Mesodermal cell (in vitro differentiated cells): ENCODE measurements at regions not wholly inside any gene's neighbourhood (a gene's known extent, or its start where the extent isn't known, plus 50 kb on each side); places are given as distances from the start of the nearest gene placed in this dataset.
A peak's percentile ranks its signal among the peaks of the same experiment; 100 is the strongest.

Experiments used
- H3K27ac ChIP-seq: 2 replicates; pipeline ENCODE4 v1.7.0; 2013; ENCODE audit warnings: mild to moderate bottlenecking, low read depth, low read length, moderate library complexity; ENCODE audit not compliant: severe bottlenecking
- H3K36me3 ChIP-seq: 2 replicates; pipeline ENCODE4 v1.7.1; 2013; ENCODE audit warnings: mild to moderate bottlenecking, low read length, moderate library complexity; ENCODE audit not compliant: control insufficient read depth, insufficient read depth
- H3K4me1 ChIP-seq: one replicate; pipeline ENCODE4 v1.7.1; 2013; ENCODE audit warnings: mild to moderate bottlenecking, low read length; ENCODE audit not compliant: insufficient read depth, control insufficient read depth, poor library complexity, severe bottlenecking
- H3K4me3 ChIP-seq: 2 replicates; pipeline ENCODE4 v1.7.0; 2013; ENCODE audit warnings: low read length, control low read depth, mild to moderate bottlenecking; ENCODE audit not compliant: insufficient read depth, poor library complexity, severe bottlenecking; ENCODE audit errors: extremely low read depth
- H3K9me3 ChIP-seq: 2 replicates; pipeline ENCODE4 v1.7.1; 2013; ENCODE audit warnings: mild to moderate bottlenecking, low read length, moderate library complexity; ENCODE audit not compliant: control insufficient read depth
- WGBS, 2 experiments: methylation state at CpG; one replicate each; pipeline ENCODE4 v1.1.5; 2013; ENCODE audit warnings: missing lambda C conversion rate in 2 of 2; ENCODE audit not compliant: insufficient coverage in 2 of 2; 5-methylcytosine and 5-hydroxymethylcytosine counted together

GRCh38 chr21:33121715-33122475 is 52.0 kb downstream of the OLIG1 start:
- Histone ChIP-seq H3K36me3 (no peaks in the 10 kb centered on the region), H3K4me1 (no peaks in the 10 kb centered on the region), H3K27ac (no peak overlapping the region), H3K4me3 (no peak overlapping the region), H3K9me3 (no peaks in the 10 kb centered on the region)
- WGBS, 2 experiments: 89 to 91% methylated on average over 8 to 12 of the region's 13 CpGs

DNA sequence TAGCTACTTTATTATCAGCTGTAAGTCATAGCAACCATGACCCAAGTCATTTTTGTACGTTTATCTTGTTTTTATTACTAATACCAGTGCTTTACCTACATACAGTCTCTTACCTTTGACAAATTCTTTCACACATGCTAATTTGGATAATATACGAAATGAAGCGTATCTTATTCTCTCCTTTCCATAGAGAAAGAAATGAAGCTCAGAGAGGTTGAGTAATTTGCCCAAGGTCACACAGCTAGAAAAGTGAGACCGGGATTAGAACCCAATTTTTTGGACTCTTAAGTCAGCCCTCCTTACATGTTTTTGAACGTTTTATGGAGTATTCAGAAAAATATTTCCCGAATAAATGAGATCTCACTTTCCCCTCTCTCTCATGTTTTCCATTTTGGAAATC is 52.6 kb downstream of the OLIG1 start:
- Histone ChIP-seq H3K9me3 (no peaks in the 10 kb centered on the region), H3K36me3 (no peaks in the 10 kb centered on the region), H3K4me3 (no peak overlapping the region), H3K4me1 (no peaks in the 10 kb centered on the region), H3K27ac (no peak overlapping the region)
- WGBS, 2 experiments: 90 to 100% methylated on average over 3 to 5 of the region's 6 CpGs

DNA sequence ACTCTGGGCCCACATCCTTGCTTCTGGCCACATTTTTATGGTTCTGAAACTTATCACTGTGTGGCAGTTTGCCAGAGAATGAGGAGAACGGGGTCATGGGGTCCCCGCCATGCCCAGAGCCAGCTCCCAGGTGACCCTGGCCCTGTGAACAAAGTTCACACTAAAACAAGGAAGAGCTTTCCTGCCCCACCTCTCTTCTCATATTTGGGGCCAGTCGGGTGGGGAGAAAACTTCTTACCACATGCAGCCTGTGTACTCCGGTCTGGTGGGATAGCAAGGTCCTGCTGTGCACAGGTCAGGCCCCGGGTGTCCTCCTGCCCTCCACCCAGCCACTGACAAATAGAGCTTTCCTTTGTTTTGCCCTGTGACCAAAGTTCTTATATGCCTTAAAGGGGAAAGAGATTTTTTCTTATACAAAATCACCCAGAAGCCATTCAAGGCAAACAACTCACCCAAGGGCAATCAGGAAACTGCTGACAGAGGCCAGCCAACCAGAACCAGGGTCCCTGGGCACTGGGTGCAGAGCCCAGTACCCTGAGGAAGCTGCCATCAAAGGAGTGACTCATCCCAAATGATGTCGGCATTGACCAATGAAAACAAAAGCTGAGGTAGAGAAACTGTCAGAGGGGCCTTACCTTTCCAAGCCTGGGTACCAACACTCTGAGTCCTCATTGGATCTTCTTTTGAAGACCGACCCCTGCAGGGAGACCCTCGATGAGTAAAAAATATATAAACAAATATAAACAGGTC is 53.6 kb downstream of the OLIG1 start:
- Histone ChIP-seq H3K36me3 (no peaks in the 10 kb centered on the region), H3K4me3 (no peak overlapping the region), H3K9me3 (no peaks in the 10 kb centered on the region), H3K27ac (no peak overlapping the region), H3K4me1 (no peaks in the 10 kb centered on the region)
- 72 to 87% methylated on average over 3 to 6 of the region's 8 CpGs for WGBS, 2 experiments

- Histone ChIP-seq H3K9me3 (no peaks in the 10 kb centered on the region), H3K36me3 (no peaks in the 10 kb centered on the region), H3K4me3 (no peak overlapping the region), H3K4me1 (no peaks in the 10 kb centered on the region), H3K27ac (no peak overlapping the region)
- 84 to 89% methylated on average over 2 to 4 of the region's 7 CpGs for WGBS, 2 experiments
These were observed 54.9 kb downstream of the OLIG1 start for GRCh38 chr21:33124889-33125288.

GRCh38 chr21:33125680-33126375 is 55.9 kb downstream of the OLIG1 start:
- H3K27ac ChIP-seq: no peak overlapping the region
- WGBS, 2 experiments: 77 to 91% methylated on average over 4 to 8 of the region's 9 CpGs
- H3K4me1 ChIP-seq: no peaks in the 10 kb centered on the region
- no peaks in the 10 kb centered on the region for H3K36me3 ChIP-seq
- no peaks in the 10 kb centered on the region for H3K9me3 ChIP-seq
- no peak overlapping the region for H3K4me3 ChIP-seq

- no peaks in the 10 kb centered on the region for H3K9me3 ChIP-seq
- H3K27ac ChIP-seq: no peak overlapping the region
- WGBS, 2 experiments: 92 to 93% methylated on average over 2 to 3 of the region's 7 CpGs
- no peaks in the 10 kb centered on the region for H3K36me3 ChIP-seq
- no peak overlapping the region for H3K4me3 ChIP-seq
- H3K4me1 ChIP-seq: no peaks in the 10 kb centered on the region
These were observed 56.6 kb downstream of the OLIG1 start for GRCh38 chr21:33126569-33126968.

- Histone ChIP-seq H3K36me3 (no peaks in the 10 kb centered on the region), H3K4me1 (no peaks in the 10 kb centered on the region), H3K9me3 (no peaks in the 10 kb centered on the region), H3K4me3 (peak overlapping the region; percentile 18), H3K27ac (no peak overlapping the region)
- WGBS, 2 experiments: 5 to 11% methylated on average over 13 to 17 of the region's 18 CpGs
These were observed 57.4 kb downstream of the OLIG1 start for GRCh38 chr21:33127154-33127867.

- Histone ChIP-seq H3K4me3 (no peak overlapping the region), H3K27ac (no peak overlapping the region), H3K4me1 (no peaks in the 10 kb centered on the region), H3K9me3 (no peaks in the 10 kb centered on the region), H3K36me3 (no peaks in the 10 kb centered on the region)
- 13 to 15% methylated on average over 5 to 6 of the region's 6 CpGs for WGBS, 2 experiments
These were observed 57.9 kb downstream of the OLIG1 start for GRCh38 chr21:33127868-33128242.

DNA sequence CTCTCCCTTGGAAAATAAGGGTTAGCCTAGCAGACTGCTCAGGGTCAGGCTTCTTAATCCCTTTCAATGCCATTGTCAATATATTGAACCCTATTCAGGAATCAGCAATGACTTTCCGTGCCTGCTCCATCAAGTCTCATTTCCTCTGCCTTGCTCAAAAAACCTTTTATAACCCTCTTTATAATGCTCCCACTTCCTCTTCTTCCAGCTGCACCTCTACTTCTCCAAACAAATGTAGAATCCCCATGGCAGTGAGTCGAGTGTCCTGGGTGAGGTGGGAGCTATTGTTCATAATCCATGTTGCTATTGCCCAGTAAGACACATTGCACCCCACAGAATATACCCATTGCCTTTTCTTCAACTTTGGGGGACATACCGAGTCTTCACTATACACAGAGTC is 58.6 kb downstream of the OLIG1 start:
- WGBS, 2 experiments: 73 to 81% methylated on average over 2 of the region's 3 CpGs
- H3K4me3 ChIP-seq: no peak overlapping the region
- H3K9me3 ChIP-seq: no peaks in the 10 kb centered on the region
- H3K27ac ChIP-seq: no peak overlapping the region
- no peaks in the 10 kb centered on the region for H3K36me3 ChIP-seq
- H3K4me1 ChIP-seq: no peaks in the 10 kb centered on the region

DNA sequence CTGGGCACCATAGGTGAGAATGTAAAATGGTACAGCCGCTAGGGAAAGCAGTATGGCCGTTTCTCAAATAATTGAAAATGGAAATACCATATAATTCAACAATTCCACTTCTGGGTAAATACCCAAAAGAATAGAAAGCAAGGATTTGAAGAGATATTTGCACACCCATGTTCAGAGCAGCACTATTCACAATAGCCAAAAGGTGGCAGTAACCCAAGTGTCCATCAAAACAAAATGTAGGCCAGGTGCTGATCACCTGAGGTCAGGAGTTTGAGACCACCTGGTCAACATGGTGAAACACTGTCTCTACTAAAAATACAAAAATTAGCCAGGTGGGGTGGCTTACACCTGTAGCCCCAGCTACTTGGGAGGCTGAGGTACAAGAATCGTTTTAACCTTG is 62.1 kb downstream of the OLIG1 start:
- no peaks in the 10 kb centered on the region for H3K9me3 ChIP-seq
- no CpG with 5 or more reads among the region's 3 CpGs for WGBS, 2 experiments
- no peak overlapping the region for H3K27ac ChIP-seq

More for the DNA sequence above, 62.1 kb downstream of the OLIG1 start:
- Histone ChIP-seq H3K4me3 (no peak overlapping the region), H3K4me1 (no peaks in the 10 kb centered on the region), H3K36me3 (no peaks in the 10 kb centered on the region)
